Limb (tissue), 2 donors: ENCODE measurements at regions not wholly inside any gene's neighbourhood (a gene's known extent, or its start where the extent isn't known, plus 50 kb on each side); places are given as distances from the start of the nearest gene placed in this dataset.

Source experiments
- DNase-seq, 2 donors: peaks; one replicate each; pipeline ENCODE4 v3.0.0-alpha.2; 2016; ENCODE audit errors: extremely low spot score in 2 of 2

DNA sequence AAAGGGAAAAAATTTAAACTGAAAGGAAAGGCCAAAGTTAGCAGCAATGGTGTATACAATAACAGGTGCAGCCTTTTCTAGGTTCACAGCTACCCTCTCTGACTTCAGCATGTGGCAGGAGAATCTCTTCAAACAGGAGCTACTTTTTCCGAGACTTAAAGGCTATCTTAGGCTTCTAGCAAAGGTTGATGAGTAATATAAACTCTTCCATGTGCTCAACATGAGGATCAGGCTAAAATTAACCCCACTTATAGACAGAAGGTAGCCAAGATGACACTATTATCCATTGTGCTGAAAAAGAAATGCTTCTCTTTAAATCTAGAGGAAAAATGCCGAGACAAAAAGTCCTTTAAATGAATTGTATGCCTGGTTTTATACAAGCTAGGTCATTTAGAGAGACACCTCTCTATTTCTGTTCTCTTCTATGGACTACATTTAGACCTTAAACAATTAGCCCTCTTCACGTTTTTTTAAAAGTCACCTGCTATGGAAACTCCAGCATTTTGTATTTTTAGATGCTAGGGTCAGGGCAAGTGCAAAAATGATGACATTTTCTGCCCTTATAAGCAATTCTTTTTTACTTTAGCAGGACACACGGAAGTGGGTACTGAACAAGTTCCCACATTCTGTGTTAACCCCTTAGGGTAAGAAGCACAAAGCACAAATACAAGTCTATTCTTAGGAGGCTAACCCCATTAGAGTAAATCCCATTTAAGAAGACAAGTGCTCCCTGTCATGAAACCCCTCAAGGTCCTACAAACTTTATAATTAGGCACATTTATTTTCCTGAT lies 216.8 kb upstream of the CITED2 start:
- no peak for DNase-seq

DNA sequence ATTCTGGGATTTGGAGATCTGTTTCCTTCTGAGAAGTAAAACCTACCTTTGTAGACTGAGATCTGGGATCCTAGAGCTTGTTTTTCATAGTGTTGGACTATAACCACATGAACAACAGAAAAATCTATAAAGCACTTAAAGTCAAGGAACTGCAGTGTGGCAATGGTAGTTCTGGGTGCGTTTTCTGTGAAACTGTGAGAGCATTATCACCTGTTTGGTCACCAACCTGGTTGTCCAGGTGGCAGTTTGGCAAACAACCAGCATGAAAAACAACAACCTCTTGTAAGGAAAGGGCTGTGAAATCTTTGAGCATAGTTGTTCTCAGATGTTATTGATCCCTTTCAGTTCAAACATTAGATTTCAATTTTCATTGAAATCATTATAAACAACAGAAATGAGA lies 215.8 kb upstream of the CITED2 start:
- DNase-seq = no peak

DNA sequence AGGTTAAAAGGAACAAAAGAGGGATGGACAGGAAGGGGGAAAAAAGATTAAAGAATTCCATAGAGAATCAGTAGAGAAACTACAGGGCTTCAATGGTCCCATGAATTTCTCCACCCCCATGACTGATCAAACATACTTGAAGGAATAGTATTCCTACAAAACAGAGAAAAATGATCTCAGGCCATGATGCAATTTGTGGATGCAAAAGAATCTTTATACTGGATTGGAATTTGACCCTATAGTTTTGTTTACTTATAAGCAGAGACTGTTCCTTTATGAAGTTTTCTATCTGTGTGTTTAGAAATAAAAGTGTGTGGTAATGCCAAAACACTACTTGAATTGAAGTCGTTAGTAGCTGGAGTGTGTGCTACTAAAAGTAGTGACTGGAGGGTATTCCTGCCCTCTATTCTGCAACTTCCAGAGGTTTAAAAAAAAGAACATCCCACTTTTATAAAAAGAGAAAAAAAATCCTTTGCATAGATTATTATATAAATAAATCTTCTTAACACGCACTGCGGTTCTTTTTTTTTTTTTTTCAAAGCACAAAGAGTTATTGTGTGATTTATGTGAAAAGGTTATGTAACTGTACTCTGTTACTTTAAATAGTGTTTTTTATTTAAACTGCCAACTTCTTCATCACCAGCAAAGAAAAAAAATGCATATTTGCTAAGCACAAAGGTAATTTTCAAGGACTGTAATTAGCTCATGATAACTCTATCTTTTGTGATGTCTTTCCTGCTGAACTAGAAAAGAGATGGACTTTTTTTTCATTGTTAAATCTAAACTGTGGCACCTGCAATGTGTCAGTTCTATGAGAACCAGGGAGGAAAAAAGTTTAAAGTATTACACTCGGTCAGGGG lies 214.5 kb upstream of the CITED2 start:
- DNase-seq = no peak

DNA sequence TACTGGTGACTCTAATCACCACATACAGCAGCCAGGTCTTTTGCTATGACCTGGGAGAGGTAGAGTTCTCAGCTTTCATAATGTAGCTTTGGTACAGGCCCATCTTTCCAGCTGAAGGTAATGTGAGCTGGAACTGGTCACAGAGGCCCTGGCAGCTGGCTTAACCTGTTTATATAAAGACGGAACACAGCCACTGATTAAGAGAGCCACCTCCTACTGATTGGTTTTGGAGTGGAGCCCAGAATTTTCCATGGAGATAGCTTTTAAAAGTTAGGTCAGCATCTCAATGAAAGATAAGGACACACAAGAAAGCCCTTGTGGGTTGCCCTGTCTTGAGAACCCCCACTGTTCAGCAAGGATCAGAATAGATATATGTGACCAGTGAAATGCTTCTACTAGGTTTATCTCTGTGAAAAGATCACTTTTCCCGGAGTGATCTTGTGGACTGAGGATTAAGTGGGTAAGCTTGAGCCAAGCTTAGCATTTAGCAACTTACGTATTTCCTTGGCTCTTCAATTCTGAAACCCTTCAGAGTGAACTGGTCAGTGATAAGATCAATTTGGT lies 213.7 kb upstream of the CITED2 start:
- no peak for DNase-seq

DNA sequence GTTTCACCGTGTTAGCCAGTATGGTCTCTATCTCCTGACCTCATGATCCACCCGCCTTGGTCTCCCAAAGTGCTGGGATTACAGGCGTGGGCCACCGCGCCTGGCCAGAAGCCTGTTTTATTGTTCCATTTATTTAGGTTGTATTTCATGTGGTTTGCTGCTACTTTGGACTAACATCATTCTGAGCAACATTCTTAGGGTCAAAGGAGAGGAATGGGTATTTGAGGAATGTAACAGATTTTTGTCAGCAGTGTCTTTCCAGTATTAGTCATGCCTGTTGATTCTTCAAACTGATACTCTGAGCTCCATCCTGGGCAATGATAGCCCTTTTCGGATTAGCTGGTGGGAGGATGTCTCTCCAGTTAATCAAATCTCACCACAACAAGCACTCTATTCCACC lies 213.0 kb upstream of the CITED2 start:
- no peak for DNase-seq

DNA sequence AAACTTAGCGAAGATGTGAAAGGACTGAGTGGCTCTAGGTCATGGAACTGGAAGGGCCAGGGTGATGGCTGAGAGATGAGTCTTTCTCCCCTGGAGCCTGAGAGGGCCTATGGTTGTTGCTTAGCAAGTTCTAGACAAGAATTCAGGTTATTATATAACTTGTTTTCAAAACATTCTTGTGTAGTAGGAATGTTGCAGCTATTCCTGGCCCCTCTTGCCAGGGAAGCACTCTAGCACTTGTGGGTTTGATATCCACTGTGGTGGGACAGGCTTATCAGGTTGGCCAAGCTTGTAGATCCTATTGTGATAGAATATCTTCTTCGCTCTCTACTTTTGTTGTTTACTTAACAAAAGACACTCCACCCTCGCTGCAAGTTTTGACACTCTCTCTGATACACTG lies 211.8 kb upstream of the CITED2 start:
- no peak for DNase-seq

DNA sequence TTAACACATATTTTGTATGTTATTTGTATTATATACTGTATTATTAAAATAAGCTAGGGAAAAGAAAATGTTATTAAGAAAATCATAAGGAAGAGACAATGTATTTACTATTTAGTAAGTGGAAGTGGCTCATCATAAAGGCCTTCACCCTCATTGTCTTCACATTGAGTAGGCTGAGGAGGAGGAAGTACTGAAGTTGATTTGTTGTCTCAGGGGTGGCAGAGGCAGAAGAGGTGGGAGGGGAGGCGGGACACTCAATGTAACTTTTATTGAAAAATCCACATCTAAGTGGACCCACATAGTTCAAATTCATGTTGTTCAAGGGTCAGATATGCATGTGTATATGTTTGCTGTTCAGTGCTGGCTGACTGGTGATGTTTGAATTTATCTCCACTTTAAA lies 210.2 kb upstream of the CITED2 start:
- DNase-seq = no peak

GRCh38 chr6:139583420-139583819 lies 209.0 kb upstream of the CITED2 start:
- no peak for DNase-seq

GRCh38 chr6:139582956-139583355 lies 208.5 kb upstream of the CITED2 start:
- no peak for DNase-seq

GRCh38 chr6:139581485-139581865 lies 207.0 kb upstream of the CITED2 start:
- no peak for DNase-seq

GRCh38 chr6:139580592-139581484 lies 206.4 kb upstream of the CITED2 start:
- DNase-seq = no peak

DNA sequence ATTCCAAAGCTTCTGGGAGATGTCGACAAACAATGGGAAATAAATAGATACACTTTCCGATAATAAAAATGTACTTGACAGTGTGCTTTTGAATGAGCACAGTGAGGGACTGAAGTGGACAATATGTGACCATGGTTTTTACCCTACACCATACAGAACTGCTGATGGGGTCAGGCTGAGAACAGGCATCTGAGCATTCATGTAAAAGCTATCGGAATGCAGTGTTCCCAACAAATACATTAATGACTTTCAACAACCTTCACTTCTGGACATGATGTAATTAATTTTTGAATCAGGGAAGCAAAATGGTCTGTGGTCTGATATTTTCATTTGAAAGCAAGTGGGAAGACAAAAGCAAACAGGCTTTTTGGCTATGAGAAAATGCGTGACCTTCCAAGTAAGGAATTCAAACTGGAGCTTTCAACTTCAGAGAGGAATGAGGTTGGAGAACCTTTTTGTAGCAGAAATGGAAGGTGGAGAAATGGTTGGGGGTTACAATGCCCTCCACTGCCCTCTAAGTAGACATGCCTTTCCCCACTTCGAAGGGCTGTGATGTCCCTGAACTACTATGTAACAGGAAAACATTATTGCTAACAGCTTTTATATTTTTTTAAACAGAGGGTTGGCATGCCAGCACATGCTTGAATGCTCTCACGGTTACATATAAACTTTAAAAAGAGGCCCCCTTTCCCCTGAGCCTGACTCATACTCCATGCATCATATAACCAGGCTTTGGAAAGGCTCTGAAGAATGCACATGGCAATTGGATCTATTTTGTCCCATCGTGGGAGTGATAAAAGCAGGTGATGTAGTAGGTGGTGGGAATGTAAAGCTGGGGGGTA lies 203.5 kb upstream of the CITED2 start:
- DNase-seq = peak in 1 of 2 donors; percentile 56

DNA sequence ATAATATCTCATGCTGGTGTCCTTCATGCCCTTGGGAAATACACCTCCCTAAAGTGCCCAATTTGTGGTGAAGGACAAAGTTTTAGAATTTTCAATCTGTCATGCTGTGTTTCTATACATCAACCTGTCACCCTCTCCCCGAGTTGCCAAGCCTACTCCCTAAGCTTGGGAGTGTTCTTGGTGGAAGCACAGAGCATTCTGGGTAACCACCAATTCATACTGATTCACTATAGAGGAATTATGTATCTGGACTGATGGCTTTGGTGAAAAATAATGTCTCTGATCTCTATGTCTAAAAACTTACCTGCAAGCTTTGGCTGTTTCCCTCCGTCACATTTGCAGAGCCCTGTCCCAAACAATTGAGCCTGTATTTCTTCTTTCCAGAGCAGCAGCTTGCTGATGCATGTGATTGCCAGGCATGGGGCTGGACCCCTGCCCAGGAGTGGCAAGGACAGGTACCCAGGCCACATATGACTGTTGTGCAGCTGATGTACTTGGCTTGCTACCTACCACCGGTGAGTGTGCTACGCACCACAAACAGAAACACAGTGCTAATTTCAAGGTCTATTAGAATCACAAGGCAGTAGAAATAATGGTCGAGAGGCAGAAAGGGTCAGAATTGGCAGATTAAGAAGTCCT lies 202.8 kb upstream of the CITED2 start:
- no peak for DNase-seq

GRCh38 chr6:139572001-139572400 lies 197.6 kb upstream of the CITED2 start:
- DNase-seq = no peak

- no peak for DNase-seq
Observed at GRCh38 chr6:139570166-139570565, 195.7 kb upstream of the CITED2 start.

DNA sequence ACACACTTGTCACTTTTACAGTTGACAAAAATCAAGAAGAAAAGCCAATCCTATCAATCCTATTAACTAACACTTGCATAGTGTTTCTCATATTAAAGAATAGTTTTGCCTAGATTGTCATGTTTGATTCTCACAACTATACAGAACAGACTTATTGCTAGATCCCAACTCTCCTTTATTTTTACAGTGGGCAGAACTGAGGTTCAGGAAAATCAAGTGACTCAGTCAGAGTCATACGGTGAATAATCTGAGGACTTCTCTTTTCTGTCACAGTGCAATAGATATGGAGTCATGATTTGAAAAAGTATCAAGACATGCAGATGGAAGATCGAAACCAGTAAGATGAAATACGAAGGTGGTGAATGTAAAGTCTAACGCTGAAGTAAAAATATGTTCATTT lies 195.1 kb upstream of the CITED2 start:
- no peak for DNase-seq

DNA sequence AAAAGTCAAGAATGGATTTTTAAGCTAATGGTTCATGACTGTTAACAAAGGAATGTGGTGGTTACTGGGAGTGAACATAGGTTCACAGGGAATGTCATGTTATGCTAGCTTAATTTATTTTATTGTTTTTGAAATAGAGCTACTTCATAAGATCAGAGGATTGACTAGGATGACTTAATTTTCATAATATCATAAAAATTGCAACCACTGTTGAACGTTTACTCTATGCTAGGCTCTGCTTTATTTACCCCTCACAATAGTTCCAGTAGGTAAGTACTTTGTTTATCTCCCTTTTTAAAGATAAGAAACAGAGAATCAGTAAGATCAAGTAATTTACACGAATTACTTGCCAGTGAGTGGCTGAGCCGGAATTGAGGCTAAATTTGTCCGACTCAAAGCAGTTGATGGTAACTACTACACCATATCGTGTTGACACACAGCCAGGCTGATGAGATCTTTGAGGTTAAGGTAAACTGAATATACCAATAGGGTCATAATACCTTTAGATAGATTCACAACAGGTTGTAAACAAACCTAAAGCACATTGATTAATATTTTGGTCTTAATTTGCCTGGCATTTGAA lies 194.6 kb upstream of the CITED2 start:
- no peak for DNase-seq

GRCh38 chr6:139568151-139568955 lies 193.9 kb upstream of the CITED2 start:
- no peak for DNase-seq

DNA sequence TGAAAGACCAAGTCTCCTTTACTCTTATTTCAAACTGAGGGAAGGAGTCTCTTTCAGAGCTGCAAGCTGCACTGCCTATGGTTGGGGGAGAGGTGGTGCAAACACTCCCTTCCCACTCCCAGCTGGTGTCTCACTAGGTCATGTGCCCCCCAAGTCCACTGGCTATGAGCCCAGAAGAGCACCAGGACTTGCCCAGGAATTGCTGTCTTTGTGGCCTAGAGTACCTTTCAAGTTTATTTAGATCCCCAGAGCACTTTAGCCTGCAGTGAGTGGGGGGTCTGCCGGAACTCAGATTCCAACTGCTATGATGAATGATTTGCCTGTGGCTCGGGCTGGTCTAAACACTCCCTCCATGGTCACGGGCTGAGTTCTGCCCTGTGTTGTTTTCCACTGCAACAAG lies 192.6 kb upstream of the CITED2 start:
- DNase-seq = no peak
